Myocyte (in vitro differentiated cells): ENCODE measurements at regions not wholly inside any gene's neighbourhood (a gene's known extent, or its start where the extent isn't known, plus 50 kb on each side); places are given as distances from the start of the nearest gene placed in this dataset.

Experiments used
- DNase-seq: peaks from one replicate; pipeline ENCODE4 v3.0.0-alpha.2; 2012; ENCODE audit warnings: low read depth

- no peak for DNase-seq
Measured at GRCh38 chr18:78772360-78773302, 207.0 kb upstream of the SALL3 start.

GRCh38 chr18:78773303-78773755 is 206.3 kb upstream of the SALL3 start:
- DNase-seq = no peak

- no peak for DNase-seq
Measured at GRCh38 chr18:78773819-78774218, 205.8 kb upstream of the SALL3 start.

GRCh38 chr18:78774741-78775141 is 204.9 kb upstream of the SALL3 start:
- DNase-seq = no peak

GRCh38 chr18:78776151-78776550 is 203.5 kb upstream of the SALL3 start:
- DNase-seq = no peak

- no peak for DNase-seq
Measured at GRCh38 chr18:78776706-78777285, 202.8 kb upstream of the SALL3 start.

GRCh38 chr18:78777992-78778391 is 201.6 kb upstream of the SALL3 start:
- DNase-seq = no peak

- no peak for DNase-seq
Measured at GRCh38 chr18:78778651-78779050, 201.0 kb upstream of the SALL3 start.

GRCh38 chr18:78779996-78780718 is 199.5 kb upstream of the SALL3 start:
- DNase-seq = no peak

GRCh38 chr18:78780719-78781600 is 198.7 kb upstream of the SALL3 start:
- DNase-seq = no peak

GRCh38 chr18:78781601-78781960 is 198.0 kb upstream of the SALL3 start:
- DNase-seq = no peak

- no peak for DNase-seq
Measured at GRCh38 chr18:78782951-78783563, 196.6 kb upstream of the SALL3 start.

- no peak for DNase-seq
Measured at GRCh38 chr18:78783564-78783960, 196.1 kb upstream of the SALL3 start.

GRCh38 chr18:78784861-78785260 is 194.8 kb upstream of the SALL3 start:
- no peak for DNase-seq

- DNase-seq = no peak
Measured at GRCh38 chr18:78785706-78786105, 193.9 kb upstream of the SALL3 start.

GRCh38 chr18:78786776-78787175 is 192.8 kb upstream of the SALL3 start:
- no peak for DNase-seq

GRCh38 chr18:78787751-78788150 is 191.9 kb upstream of the SALL3 start:
- no peak for DNase-seq

- DNase-seq = no peak
Measured at GRCh38 chr18:78788161-78788560, 191.5 kb upstream of the SALL3 start.

GRCh38 chr18:78789850-78790249 is 189.8 kb upstream of the SALL3 start:
- no peak for DNase-seq

- DNase-seq = no peak
Measured at GRCh38 chr18:78790511-78790910, 189.1 kb upstream of the SALL3 start.

GRCh38 chr18:78790960-78791359 is 188.7 kb upstream of the SALL3 start:
- no peak for DNase-seq
